ENCODE measurements at regions not wholly inside any gene's neighbourhood (a gene's known extent, or its start where the extent isn't known, plus 50 kb on each side); places are given as distances from the start of the nearest gene placed in this dataset.

GRCh38 chr7:16014031-16014430, 327.5 kb upstream of the MEOX2 start:
- H3K9me3 ChIP-seq (ENCODE audit: insufficient read depth, low read depth, low read length) = no peaks in the 10 kb centered on the region

GRCh38 chr7:16007911-16008310, 321.4 kb upstream of the MEOX2 start:
- Histone ChIP-seq H4K20me1 (ENCODE audit: insufficient read depth, low read length, poor library complexity, severe bottlenecking) (no peaks in the 10 kb centered on the region), H3K79me2 (ENCODE audit: insufficient read depth, low read length) (no peaks in the 10 kb centered on the region), H3K9me3 (ENCODE audit: insufficient read depth, low read depth, low read length) (no peaks in the 10 kb centered on the region), H3K9me2 (replicated peaks; ENCODE audit: low read depth, low read length) (no peaks in the 10 kb centered on the region), H3K4me1 (ENCODE audit: insufficient read depth, low read length, poor library complexity, severe bottlenecking) (peaks cover 15% of the 10 kb centered on the region), H3K36me3 (ENCODE audit: insufficient read depth, low read length) (no peaks in the 10 kb centered on the region), H3F3A (ENCODE audit: low read depth) (no peaks in the 10 kb centered on the region), H3K9ac (ENCODE audit: low read depth, low read length, poor library complexity, severe bottlenecking) (no peak overlapping the region), H3K4me3 (ENCODE audit: low read length, poor library complexity, severe bottlenecking) (no peak overlapping the region), H2AFZ (ENCODE audit: low read length) (no peak overlapping the region), H3K4me2 (ENCODE audit: low read depth, low read length, poor library complexity, severe bottlenecking) (no peak overlapping the region), H3K27me3 (ENCODE audit: insufficient read depth, low read length, poor library complexity, severe bottlenecking) (no peaks in the 10 kb centered on the region)
- TF ChIP-seq CTCF (conservative IDR thresholded peaks at IDR 0.05; ENCODE audit: low read length) (no peak), EZH2phosphoT487 (IDR thresholded peaks at IDR 0.05; ENCODE audit: borderline replicate concordance) (no peak)

More at GRCh38 chr7:16014031-16014430, 327.5 kb upstream of the MEOX2 start:
- Histone ChIP-seq H3K4me1 (ENCODE audit: insufficient read depth, low read length, poor library complexity, severe bottlenecking) (no peaks in the 10 kb centered on the region), H3K36me3 (ENCODE audit: insufficient read depth, low read length) (no peaks in the 10 kb centered on the region), H3F3A (ENCODE audit: low read depth) (no peaks in the 10 kb centered on the region), H3K9ac (ENCODE audit: low read depth, low read length, poor library complexity, severe bottlenecking) (no peak overlapping the region), H2AFZ (ENCODE audit: low read length) (no peak overlapping the region), H3K27me3 (ENCODE audit: insufficient read depth, low read length, poor library complexity, severe bottlenecking) (no peaks in the 10 kb centered on the region), H3K4me3 (ENCODE audit: low read length, poor library complexity, severe bottlenecking) (no peak overlapping the region), H4K20me1 (ENCODE audit: insufficient read depth, low read length, poor library complexity, severe bottlenecking) (no peaks in the 10 kb centered on the region), H3K79me2 (ENCODE audit: insufficient read depth, low read length) (no peaks in the 10 kb centered on the region), H3K9me2 (replicated peaks; ENCODE audit: low read depth, low read length) (no peaks in the 10 kb centered on the region), H3K4me2 (ENCODE audit: low read depth, low read length, poor library complexity, severe bottlenecking) (no peak overlapping the region)
- no peak for TF ChIP-seq EZH2phosphoT487 (IDR thresholded peaks at IDR 0.05; ENCODE audit: borderline replicate concordance)

- no peak for TF ChIP-seq CTCF (conservative IDR thresholded peaks at IDR 0.05; ENCODE audit: low read length)
- no peak for TF ChIP-seq EZH2phosphoT487 (IDR thresholded peaks at IDR 0.05; ENCODE audit: borderline replicate concordance)
- H3K27me3 ChIP-seq (ENCODE audit: insufficient read depth, low read length, poor library complexity, severe bottlenecking) = no peaks in the 10 kb centered on the region
Observed at GRCh38 chr7:16004702-16005101, 318.2 kb upstream of the MEOX2 start.

GRCh38 chr7:16001477-16001876, 315.0 kb upstream of the MEOX2 start:
- TF ChIP-seq EZH2phosphoT487 (IDR thresholded peaks at IDR 0.05; ENCODE audit: borderline replicate concordance) (no peak), CTCF (conservative IDR thresholded peaks at IDR 0.05; ENCODE audit: low read length) (no peak)
- H3K4me2 ChIP-seq (ENCODE audit: low read depth, low read length, poor library complexity, severe bottlenecking) = no peak overlapping the region

More at GRCh38 chr7:16004702-16005101, 318.2 kb upstream of the MEOX2 start:
- no peaks in the 10 kb centered on the region for H3F3A ChIP-seq (ENCODE audit: low read depth)
- no peak overlapping the region for H3K4me3 ChIP-seq (ENCODE audit: low read length, poor library complexity, severe bottlenecking)
- peaks cover 15% of the 10 kb centered on the region for H3K4me1 ChIP-seq (ENCODE audit: insufficient read depth, low read length, poor library complexity, severe bottlenecking)
- H3K9ac ChIP-seq (ENCODE audit: low read depth, low read length, poor library complexity, severe bottlenecking) = no peak overlapping the region
- no peak overlapping the region for H2AFZ ChIP-seq (ENCODE audit: low read length)
- H4K20me1 ChIP-seq (ENCODE audit: insufficient read depth, low read length, poor library complexity, severe bottlenecking) = no peaks in the 10 kb centered on the region
- no peaks in the 10 kb centered on the region for H3K36me3 ChIP-seq (ENCODE audit: insufficient read depth, low read length)
- no peaks in the 10 kb centered on the region for H3K9me3 ChIP-seq (ENCODE audit: insufficient read depth, low read depth, low read length)
- no peaks in the 10 kb centered on the region for H3K79me2 ChIP-seq (ENCODE audit: insufficient read depth, low read length)
- H3K9me2 ChIP-seq (replicated peaks; ENCODE audit: low read depth, low read length) = no peaks in the 10 kb centered on the region
- no peak overlapping the region for H3K4me2 ChIP-seq (ENCODE audit: low read depth, low read length, poor library complexity, severe bottlenecking)

More at GRCh38 chr7:16001477-16001876, 315.0 kb upstream of the MEOX2 start:
- Histone ChIP-seq H3K4me1 (ENCODE audit: insufficient read depth, low read length, poor library complexity, severe bottlenecking) (peaks cover 9% of the 10 kb centered on the region), H4K20me1 (ENCODE audit: insufficient read depth, low read length, poor library complexity, severe bottlenecking) (no peaks in the 10 kb centered on the region), H2AFZ (ENCODE audit: low read length) (no peak overlapping the region), H3K27me3 (ENCODE audit: insufficient read depth, low read length, poor library complexity, severe bottlenecking) (no peaks in the 10 kb centered on the region), H3K36me3 (ENCODE audit: insufficient read depth, low read length) (no peaks in the 10 kb centered on the region), H3K9ac (ENCODE audit: low read depth, low read length, poor library complexity, severe bottlenecking) (no peak overlapping the region), H3K9me2 (replicated peaks; ENCODE audit: low read depth, low read length) (no peaks in the 10 kb centered on the region), H3K4me3 (ENCODE audit: low read length, poor library complexity, severe bottlenecking) (no peak overlapping the region), H3F3A (ENCODE audit: low read depth) (no peaks in the 10 kb centered on the region), H3K9me3 (ENCODE audit: insufficient read depth, low read depth, low read length) (no peaks in the 10 kb centered on the region), H3K79me2 (ENCODE audit: insufficient read depth, low read length) (no peaks in the 10 kb centered on the region)
